GM21576 (cell line): ENCODE measurements at regions not wholly inside any gene's neighbourhood (a gene's known extent, or its start where the extent isn't known, plus 50 kb on each side); places are given as distances from the start of the nearest gene placed in this dataset.
"Not testable (repeated sequence)": the region's sequence is repeated elsewhere in the genome, so short reads cannot be mapped to it uniquely, and the experiment has no call there.

Experiments
- ATAC-seq: cut with Tn5 transposase; IDR thresholded peaks from one replicate; pipeline ENCODE4 v1.9.1; 2021; ENCODE audit warnings: mild to moderate bottlenecking, moderate library complexity; ENCODE audit not compliant: unreplicated experiment

- ATAC-seq, result no peak
These were observed 988.2 kb downstream of the SUCLG1 start for GRCh38 chr2:83470928-83471327.

DNA sequence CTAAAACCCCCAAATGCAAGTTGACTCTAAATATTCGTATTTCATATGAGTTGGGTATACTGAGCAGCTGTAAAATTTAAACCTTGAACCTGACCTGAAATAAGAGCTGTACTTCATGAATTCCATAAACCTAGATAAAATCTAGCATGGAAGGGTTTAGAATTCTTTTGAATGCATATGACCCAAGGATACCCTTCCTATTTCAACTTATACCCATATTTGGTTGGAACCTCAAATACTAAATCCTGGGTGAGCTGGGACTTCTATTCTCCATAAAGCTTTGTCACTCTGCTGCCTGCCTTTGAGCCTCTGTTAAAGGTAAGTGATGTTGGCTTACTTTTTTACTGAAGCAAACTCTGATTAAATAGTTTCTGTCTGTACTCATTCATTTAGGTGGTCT is 994.6 kb downstream of the SUCLG1 start:
- ATAC-seq, result no peak

DNA sequence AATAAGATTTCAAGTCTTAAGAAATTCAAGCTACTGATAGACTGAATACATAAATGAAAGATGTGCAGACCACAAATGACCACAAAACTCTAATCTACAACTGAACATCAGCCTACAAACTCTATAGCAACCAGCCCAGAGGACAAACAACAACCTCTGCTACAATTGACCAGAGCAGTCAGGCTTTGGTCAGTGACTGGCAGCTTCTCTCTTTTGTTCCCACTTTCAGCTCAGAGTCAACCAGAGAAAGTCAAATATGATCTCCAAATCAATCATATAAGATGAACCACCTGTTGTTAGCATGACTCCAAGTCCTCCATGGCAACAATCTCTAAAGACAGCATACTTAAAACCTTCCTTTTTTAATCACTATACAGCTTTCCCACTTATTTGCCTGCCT is 996.2 kb downstream of the SUCLG1 start:
- no peak for ATAC-seq

DNA sequence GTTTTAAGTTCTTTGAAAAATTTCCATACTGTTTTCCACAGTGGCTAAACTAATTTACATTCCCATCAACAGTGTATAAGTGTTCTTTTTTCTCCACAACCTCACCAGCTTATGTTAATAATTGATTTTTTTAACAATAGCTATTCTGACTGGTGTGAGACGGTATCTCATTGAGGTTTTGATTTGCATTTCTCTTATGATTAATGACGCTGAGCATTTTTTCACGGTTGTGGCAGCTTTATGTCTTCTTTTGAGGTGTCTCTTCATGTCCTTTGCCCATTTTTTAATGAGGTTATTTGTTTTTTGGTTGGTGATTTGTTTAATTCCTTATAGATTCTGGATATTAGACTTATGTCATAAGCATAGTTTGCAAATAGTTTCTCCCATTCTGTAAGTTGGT is 997.9 kb downstream of the SUCLG1 start:
- ATAC-seq, result no peak

DNA sequence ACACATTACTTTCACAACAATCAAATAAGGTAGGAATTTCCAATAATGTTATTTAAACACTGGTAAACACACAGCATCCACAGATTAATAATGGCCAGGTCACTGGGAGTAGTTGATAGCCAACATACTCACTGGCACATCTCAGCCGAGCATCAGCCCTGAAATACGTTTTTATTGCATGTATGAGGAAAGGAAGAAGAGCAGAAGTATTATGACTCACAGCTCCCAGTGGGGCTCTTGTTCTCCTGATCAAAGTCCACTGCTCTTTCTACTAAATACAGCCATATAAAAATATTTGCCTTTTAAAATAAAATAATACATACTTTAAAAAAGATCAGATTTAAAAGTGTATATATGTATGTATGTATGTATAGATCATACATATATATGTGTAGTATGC is 999.6 kb downstream of the SUCLG1 start:
- ATAC-seq, result no peak

GRCh38 chr2:83435989-83436388 is 1023.1 kb downstream of the SUCLG1 start:
- no peak for ATAC-seq

- no peak for ATAC-seq
These were observed 1038.1 kb downstream of the SUCLG1 start for GRCh38 chr2:83420993-83421392.

DNA sequence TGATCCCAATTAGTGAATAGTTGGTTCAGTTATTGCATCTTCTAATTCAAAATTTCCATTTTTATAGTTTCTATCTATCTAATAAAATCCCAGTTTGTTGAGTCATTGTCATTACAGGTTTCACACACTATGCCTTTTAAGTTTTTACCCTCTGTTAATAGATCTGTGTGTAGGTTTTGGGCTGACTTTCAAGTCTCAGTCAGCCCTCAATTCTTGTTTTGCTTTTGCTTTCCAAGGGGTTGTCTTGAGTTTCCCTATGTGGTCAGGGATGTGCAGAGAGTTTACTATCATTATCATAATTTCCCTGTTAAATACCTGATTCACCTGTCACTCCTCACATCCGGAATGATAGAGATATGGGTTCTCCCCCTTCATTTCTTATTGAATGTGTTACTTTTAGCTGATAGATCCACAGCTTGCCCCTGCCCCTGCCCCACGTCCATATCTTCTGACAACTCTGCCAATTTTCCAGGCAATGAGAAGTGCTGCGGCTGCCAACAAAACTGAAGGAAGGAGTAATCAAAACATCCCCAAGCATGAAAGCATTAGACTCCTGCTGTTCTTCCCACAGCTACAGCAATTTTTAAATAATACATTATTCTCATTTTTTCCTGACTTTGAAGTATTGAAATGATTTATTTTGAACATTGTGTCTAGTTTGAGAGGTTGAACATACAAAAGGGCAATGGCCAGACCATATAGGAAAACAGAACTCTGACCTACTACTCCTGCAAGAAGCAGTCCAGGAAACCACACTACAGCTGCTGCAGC is 1064.8 kb downstream of the SUCLG1 start:
- no peak for ATAC-seq

DNA sequence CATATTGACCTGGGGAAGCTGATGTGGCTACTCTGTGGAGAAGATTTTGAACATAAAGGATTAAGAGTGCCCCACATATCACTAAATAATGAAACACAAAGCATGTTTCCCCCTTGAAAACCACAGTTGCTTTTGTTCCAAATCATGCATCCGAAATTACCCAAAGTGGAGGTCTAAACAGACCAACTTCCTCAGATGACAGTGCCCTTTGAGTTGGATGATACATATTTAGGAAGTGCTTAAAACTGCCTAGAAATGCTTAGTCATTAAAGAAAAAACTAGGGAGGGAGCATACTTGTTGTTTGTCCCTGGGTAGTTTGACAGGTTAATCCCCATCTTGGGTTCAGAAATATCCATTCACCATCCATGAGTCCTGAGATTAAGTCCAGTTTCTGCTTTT is 1070.3 kb downstream of the SUCLG1 start:
- no peak for ATAC-seq

- no peak for ATAC-seq
These were observed 1072.5 kb downstream of the SUCLG1 start for GRCh38 chr2:83386549-83386948.

GRCh38 chr2:83378921-83379320 is 1080.2 kb downstream of the SUCLG1 start:
- no peak for ATAC-seq

- ATAC-seq, result no peak
These were observed 1082.3 kb downstream of the SUCLG1 start for GRCh38 chr2:83376731-83377130.

GRCh38 chr2:83370419-83370762 is 1088.7 kb downstream of the SUCLG1 start:
- ATAC-seq, result no peak

DNA sequence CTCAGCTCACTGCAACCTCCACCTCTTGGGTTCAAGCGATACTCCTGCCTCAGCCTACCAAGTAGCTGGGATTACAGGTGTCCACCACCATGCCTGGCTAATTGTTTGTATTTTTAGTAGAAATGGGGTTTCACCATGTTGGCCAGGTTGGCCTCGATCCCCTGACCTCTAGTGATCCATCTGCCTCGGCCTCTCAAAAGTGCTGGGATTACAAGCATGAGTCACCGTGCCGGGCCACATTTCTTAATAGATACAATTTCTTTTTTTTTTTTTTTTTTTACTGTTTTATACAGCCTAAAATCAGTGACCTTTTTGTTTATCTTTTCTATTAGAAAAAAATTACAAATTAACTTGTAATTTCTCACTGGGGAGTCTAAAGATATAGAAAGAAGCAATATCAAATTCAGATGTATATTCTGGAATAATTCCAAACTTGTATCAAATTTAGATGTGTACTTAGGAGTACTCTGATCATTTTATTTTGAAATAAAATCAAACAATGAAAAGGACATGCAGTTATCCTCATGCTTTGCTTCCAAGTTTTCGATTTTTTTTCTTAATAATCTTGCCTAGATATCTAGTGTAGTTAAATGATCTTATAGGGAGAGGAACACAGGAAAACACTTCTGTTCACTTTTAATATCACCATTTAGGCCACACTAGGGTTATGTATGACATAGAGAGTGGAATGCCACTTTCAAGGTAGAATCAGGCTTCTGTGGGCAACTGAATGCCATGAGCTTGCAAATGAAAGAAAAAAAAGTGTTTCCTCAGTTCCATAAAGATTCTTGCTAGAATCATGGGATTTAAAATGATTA is 1089.3 kb downstream of the SUCLG1 start:
- ATAC-seq, result no peak

DNA sequence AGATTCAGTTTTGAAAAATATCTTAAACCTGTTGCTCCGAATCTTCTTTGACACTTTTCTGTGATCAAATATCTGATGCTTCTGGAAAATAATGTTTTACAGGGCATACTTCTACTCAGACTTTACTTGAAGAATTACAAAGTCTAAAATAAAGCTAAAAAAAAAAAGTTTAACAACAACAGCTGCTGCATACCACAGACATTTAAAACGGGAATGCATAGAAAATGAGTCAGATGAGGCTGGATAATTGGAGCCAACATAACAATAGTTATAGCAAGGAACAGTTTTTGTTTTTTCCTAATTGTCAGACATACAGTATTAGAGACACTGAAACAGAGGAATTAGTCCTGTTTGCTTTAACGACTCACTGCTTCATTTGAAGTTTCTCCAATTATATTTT is 1090.2 kb downstream of the SUCLG1 start:
- ATAC-seq, result no peak

DNA sequence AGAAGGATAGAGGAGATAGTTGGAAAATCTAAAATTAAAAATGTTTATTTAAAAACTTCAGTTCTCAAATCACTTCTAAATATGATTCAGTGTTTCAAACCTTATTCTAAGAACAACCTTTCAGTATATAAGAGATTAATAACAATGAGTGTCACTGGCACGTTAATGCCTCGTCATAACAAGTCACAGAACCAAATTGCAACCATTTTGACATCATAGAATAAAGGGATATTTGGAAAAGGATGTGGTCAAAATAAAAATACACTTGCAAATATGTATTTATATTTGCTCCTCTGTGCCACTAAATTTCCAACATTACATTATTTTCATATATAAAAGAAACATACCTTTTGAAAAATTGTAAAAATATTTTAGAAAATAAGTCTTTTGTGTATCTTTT is 1090.6 kb downstream of the SUCLG1 start:
- no peak for ATAC-seq

DNA sequence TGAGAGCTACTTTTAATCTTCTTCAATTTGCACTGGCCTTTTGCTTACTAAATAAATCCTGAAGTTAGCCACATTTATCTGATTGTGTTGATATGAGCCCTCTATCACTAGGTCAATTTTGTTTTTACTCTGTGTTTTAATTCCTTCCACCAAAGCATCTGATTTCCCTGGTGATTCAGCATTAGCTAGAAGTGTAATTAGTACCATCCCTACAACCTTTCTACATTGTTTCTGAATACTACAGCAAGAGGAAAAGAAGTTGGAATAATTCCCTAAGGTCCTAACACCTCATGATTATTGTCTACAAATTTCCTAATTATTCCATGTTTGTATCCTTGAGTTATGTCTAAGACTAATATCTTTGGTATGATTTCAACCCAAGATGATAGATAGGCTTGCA is 1093.6 kb downstream of the SUCLG1 start:
- no peak for ATAC-seq

- ATAC-seq, result no peak
These were observed 1094.8 kb downstream of the SUCLG1 start for GRCh38 chr2:83364264-83364663.

DNA sequence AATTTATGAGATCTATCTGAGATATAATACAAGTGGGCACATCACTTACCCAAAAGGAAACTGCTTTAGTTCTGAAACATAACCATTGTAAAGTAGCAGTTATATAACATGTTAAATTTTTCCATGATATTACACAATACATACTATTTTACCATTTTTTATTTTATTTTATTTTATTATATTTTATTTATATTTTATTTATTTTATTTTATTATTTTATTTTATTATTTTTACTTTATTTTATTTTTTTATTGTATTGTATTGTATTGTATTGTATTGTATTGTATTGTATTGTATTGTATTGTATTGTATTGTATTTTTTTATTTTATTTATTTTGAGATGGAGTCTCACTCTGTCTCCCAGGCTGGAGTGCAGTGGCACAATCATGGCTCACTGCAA is 1095.9 kb downstream of the SUCLG1 start:
- not testable (repeated sequence) for ATAC-seq

GRCh38 chr2:83359336-83359735 is 1099.7 kb downstream of the SUCLG1 start:
- ATAC-seq, result no peak

GRCh38 chr2:83342860-83343329 is 1116.2 kb downstream of the SUCLG1 start:
- no peak for ATAC-seq

DNA sequence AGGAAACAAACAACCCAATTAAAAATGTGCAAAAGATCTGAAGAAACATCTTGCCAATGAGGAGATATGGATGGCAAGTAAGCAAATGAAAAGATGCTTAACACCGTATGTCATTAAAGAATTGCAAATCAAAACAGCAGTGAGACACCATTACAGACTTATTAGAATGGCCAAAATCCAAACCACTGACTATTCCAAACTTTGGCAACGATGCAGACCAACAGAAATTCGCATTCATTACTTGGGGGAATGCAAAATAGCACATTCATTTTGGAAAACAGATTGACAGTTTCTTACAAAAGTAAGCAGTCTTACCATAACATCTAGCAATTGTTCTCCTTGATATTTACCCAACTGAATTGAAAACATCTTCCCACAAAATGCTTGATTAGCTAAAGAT is 1118.7 kb downstream of the SUCLG1 start:
- ATAC-seq, result no peak
